Gastroesophageal sphincter (tissue), 4 donors: ENCODE measurements at regions not wholly inside any gene's neighbourhood (a gene's known extent, or its start where the extent isn't known, plus 50 kb on each side); places are given as distances from the start of the nearest gene placed in this dataset.

Experiments
- ATAC-seq: fragments of 150-250 bp; one replicate; pipeline ENCODE4 v1.9.1; 2016; ENCODE audit warnings: mild to moderate bottlenecking, moderate library complexity
- H3K27ac ChIP-seq, 4 donors: fragments of 200-600 bp; sonication (generic) in 3 of 4; 1 replicate in 3 of 4; 2 replicates in 1 of 4; pipeline ENCODE4 v1.5.1; 2016 to 2019
- H3K27me3 ChIP-seq: fragments of 200-600 bp; sonication (generic); one replicate; pipeline ENCODE4 v1.5.1; 2019
- H3K36me3 ChIP-seq, 2 donors: fragments of 200-600 bp; sonication (generic); one replicate each; pipeline ENCODE4 v1.5.1; 2019; ENCODE audit warnings: control low read depth in 1 of 2
- H3K4me1 ChIP-seq, 3 donors: fragments of 200-600 bp; sonication (generic); 1 replicate in 2 of 3; 2 replicates in 1 of 3; pipeline ENCODE4 v1.5.1; 2016 to 2019; ENCODE audit warnings: control low read depth in 2 of 3
- H3K4me3 ChIP-seq, 2 donors: fragments of 200-600 bp; sonication (generic); one replicate each; pipeline ENCODE4 v1.5.1; 2019; ENCODE audit warnings: mild to moderate bottlenecking in 1 of 2, moderate library complexity in 1 of 2
- H3K9me3 ChIP-seq, 3 donors: fragments of 200-600 bp; sonication (generic); one replicate each; pipeline ENCODE4 v1.5.1; 2017 to 2019; ENCODE audit warnings: control low read depth in 2 of 3
- EP300 ChIP-seq: sonication (generic); formaldehyde crosslinking; IDR thresholded peaks from one replicate; pipeline ENCODE4 v1.6.1; 2017; ENCODE audit warnings: antibody characterized with exemption, mild to moderate bottlenecking
- POLR2A ChIP-seq, 2 donors: fragments of 450-650 bp; IDR thresholded peaks; one replicate each; pipeline ENCODE4 v1.6.1; 2017; ENCODE audit warnings: antibody characterized with exemption in 2 of 2, mild to moderate bottlenecking in 2 of 2, moderate library complexity in 1 of 2
- POLR2AphosphoS5 ChIP-seq: sonication (generic); formaldehyde crosslinking; IDR thresholded peaks from one replicate; pipeline ENCODE4 v1.6.1; 2017; ENCODE audit warnings: antibody characterized with exemption
- WGBS, 2 donors: methylation state at CpG; one replicate each; pipeline ENCODE4 v1.1.5; 2018; ENCODE audit warnings: low coverage in 1 of 2; 5-methylcytosine and 5-hydroxymethylcytosine counted together
- TF ChIP-seq, protein P1 (sequence below), 4 experiments: fragments of 200-600 bp in 2 of 4; fragments of 450-650 bp in 2 of 4; sonication (generic) in 1 of 4; IDR thresholded peaks; one replicate each; pipeline ENCODE4 v1.5.1; 2017 to 2019; ENCODE audit warnings: antibody characterized with exemption in 4 of 4, mild to moderate bottlenecking in 2 of 4, moderate library complexity in 2 of 4

DNA sequence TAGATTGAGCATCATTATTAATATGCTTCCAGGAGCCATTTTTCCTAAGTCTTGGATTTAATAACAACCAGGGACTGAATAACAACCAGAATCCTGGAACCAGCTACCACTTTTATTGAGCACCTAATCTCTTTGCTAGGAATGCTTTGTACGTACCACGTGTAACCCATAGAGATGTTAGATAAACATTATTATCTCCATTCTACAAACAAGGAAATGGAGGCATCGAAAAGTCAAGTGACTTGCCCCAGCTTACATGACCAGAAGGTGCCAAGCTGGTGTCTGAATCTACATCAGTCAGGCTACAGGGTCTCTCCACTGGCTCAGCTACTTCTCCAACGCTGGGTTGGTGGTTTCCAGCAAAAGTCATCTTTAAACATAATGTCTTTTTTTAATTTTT is 256.1 kb upstream of the ANKRD55 start:
- Histone ChIP-seq H3K4me1 (peaks cover 0 to 17% (median 0%) of the 10 kb centered on the region in 3 donors), H3K4me3 (no peak overlapping the region), H3K27ac (no peak overlapping the region), H3K27me3 (no peaks in the 10 kb centered on the region), H3K36me3 (no peaks in the 10 kb centered on the region), H3K9me3 (no peaks in the 10 kb centered on the region)
- TF ChIP-seq, protein P1, sequence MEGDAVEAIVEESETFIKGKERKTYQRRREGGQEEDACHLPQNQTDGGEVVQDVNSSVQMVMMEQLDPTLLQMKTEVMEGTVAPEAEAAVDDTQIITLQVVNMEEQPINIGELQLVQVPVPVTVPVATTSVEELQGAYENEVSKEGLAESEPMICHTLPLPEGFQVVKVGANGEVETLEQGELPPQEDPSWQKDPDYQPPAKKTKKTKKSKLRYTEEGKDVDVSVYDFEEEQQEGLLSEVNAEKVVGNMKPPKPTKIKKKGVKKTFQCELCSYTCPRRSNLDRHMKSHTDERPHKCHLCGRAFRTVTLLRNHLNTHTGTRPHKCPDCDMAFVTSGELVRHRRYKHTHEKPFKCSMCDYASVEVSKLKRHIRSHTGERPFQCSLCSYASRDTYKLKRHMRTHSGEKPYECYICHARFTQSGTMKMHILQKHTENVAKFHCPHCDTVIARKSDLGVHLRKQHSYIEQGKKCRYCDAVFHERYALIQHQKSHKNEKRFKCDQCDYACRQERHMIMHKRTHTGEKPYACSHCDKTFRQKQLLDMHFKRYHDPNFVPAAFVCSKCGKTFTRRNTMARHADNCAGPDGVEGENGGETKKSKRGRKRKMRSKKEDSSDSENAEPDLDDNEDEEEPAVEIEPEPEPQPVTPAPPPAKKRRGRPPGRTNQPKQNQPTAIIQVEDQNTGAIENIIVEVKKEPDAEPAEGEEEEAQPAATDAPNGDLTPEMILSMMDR (IDR thresholded peaks at IDR 0.05), result no peak
- TF ChIP-seq EP300, result no peak
- TF ChIP-seq POLR2AphosphoS5, result no peak
- no peak for TF ChIP-seq POLR2A (IDR thresholded peaks at IDR 0.05)
- WGBS, 2 donors, result 74% methylated on average over 4 of the region's 4 CpGs
- no peak for ATAC-seq

DNA sequence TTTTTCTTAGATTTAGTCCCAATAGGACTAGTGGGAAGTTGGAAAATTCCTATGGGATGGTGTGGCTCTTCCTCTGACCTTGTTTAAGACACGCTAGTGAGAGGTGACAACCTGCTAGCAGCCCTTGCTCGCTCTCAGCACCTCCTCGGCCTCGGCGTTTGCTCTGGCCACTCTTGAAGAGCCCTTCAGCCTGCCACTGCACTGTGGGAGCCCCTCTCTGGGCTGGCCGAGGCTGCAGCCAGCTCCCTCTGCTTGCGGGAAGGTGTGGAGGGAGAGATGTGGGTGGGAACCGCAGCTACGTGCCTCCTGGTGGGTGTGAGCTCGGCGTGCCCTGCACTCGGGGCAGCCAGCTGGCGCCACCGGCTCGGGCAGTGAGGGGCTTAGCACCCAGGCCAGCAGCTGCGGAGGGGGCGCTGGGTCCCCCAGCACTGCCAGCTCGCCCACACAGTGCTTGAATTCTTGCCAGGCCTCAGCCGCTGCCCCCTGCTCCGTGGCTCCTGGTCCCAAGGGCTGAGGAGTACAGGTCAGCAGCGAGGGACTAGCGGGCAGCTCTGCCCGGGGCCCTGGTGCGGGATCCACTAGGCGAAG is 254.5 kb upstream of the ANKRD55 start:
- TF ChIP-seq EP300 (no peak), POLR2AphosphoS5 (no peak), POLR2A (IDR thresholded peaks at IDR 0.05) (no peak)
- TF ChIP-seq, protein P1 (IDR thresholded peaks at IDR 0.05), result no peak
- Histone ChIP-seq H3K4me1 (peaks cover 0 to under 1% (median 0%) of the 10 kb centered on the region in 3 donors), H3K9me3 (no peaks in the 10 kb centered on the region), H3K4me3 (no peak overlapping the region), H3K27me3 (no peaks in the 10 kb centered on the region), H3K27ac (no peak overlapping the region), H3K36me3 (no peaks in the 10 kb centered on the region)
- ATAC-seq, result no peak
- WGBS, 2 donors, result 88 to 92% methylated on average over 2 to 8 of the region's 25 CpGs

DNA sequence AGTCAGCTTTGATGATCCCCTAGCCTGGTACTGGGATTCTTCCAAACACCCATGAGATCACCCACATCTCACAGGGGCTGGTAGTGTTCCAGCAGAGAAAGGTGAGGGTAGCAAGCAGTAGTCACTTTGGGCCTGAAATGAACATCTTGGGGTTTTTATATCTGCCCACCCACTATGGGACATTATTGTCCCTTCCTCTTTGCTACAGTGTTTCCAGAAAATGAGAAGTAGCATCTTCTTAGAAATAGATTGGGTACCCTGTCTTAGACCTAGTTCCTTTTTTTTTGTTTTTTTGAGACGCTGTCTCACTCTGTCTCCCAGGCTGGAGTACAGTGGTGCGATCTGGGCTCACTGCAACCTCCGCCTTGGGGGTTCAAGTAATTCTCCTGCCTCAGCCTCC is 249.2 kb upstream of the ANKRD55 start:
- Histone ChIP-seq H3K27ac (peak overlapping the region in 3 of 4 donors; percentile 92 to 94 (median 92)), H3K9me3 (no peaks in the 10 kb centered on the region), H3K27me3 (no peaks in the 10 kb centered on the region), H3K36me3 (no peaks in the 10 kb centered on the region), H3K4me3 (no peak overlapping the region), H3K4me1 (peaks cover 0 to 37% (median 6%) of the 10 kb centered on the region in 3 donors)
- 96% methylated on average over 3 of the region's 3 CpGs; no CpG with 5 or more reads in 1 of the 2 donors for WGBS, 2 donors
- no peak for TF ChIP-seq POLR2AphosphoS5
- no peak for TF ChIP-seq POLR2A (IDR thresholded peaks at IDR 0.05)
- TF ChIP-seq, protein P1 (IDR thresholded peaks at IDR 0.05), result no peak
- no peak for TF ChIP-seq EP300
- ATAC-seq, result no peak

DNA sequence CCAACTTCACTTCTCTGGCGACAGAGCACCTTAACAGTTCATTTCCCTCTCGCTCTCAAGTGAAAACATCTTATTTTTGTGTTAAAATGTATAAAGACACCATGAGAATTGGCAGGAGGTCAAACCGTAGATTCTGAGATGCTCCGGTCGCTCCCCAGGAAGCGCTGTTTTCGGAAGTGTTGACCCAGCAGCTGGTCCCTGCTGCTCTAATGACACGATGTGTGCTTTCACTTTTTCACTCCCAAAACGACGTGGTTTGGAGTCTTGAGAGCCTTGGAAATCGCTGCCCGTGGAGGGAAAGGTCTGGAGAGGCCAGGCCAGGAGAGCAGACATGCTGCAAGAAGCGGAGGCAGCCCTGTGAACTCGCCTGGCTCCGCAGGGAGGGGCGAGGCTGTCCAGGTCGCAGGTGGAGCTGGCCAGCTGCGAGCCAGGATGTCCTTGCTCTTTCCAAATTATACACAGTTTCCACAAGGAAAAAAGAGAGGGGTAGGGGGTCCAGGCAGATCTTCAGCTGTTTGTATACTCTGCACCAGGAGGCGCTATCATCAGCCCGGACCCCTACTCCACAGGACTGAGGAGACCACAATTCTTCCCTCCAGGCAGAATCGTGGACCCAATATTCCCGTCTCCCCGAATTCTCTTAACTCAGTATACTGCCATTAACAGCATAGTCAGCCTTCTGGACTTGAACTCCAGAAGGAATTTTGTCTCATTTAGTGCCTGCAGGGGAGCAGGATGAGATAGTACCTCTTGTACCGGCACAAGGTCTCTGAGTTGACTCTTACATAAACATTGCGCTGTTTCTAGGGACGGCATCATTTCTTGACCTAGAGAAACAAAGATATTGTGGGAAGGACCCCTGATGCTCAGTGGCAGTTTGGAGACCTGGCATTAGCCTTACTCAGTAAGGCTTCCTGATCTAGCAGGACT is 248.6 kb upstream of the ANKRD55 start:
- H3K4me3 ChIP-seq, result peak overlapping the region; percentile 78 to 80
- TF ChIP-seq EP300, result no peak
- peak; percentile 12 for TF ChIP-seq POLR2AphosphoS5
- TF ChIP-seq, protein P1 (IDR thresholded peaks at IDR 0.05), result peak in 2 of 4 experiments; percentile 23 to 32
- no peak for TF ChIP-seq POLR2A (IDR thresholded peaks at IDR 0.05)
- 3 to 11% methylated on average over 10 to 14 of the region's 26 CpGs for WGBS, 2 donors
- peak; percentile 39 for ATAC-seq
- peaks cover 0 to 43% (median 6%) of the 10 kb centered on the region in 3 donors for H3K4me1 ChIP-seq
- H3K9me3 ChIP-seq, result no peaks in the 10 kb centered on the region
- peak overlapping the region; percentile 74 to 94 (median 92) for H3K27ac ChIP-seq
- H3K27me3 ChIP-seq, result no peaks in the 10 kb centered on the region
- H3K36me3 ChIP-seq, result no peaks in the 10 kb centered on the region
